ENCODE measurements at regions not wholly inside any gene's neighbourhood (a gene's known extent, or its start where the extent isn't known, plus 50 kb on each side); places are given as distances from the start of the nearest gene placed in this dataset.
"Not testable (repeated sequence)": the region's sequence is repeated elsewhere in the genome, so short reads cannot be mapped to it uniquely, and the experiment has no call there.

DNA sequence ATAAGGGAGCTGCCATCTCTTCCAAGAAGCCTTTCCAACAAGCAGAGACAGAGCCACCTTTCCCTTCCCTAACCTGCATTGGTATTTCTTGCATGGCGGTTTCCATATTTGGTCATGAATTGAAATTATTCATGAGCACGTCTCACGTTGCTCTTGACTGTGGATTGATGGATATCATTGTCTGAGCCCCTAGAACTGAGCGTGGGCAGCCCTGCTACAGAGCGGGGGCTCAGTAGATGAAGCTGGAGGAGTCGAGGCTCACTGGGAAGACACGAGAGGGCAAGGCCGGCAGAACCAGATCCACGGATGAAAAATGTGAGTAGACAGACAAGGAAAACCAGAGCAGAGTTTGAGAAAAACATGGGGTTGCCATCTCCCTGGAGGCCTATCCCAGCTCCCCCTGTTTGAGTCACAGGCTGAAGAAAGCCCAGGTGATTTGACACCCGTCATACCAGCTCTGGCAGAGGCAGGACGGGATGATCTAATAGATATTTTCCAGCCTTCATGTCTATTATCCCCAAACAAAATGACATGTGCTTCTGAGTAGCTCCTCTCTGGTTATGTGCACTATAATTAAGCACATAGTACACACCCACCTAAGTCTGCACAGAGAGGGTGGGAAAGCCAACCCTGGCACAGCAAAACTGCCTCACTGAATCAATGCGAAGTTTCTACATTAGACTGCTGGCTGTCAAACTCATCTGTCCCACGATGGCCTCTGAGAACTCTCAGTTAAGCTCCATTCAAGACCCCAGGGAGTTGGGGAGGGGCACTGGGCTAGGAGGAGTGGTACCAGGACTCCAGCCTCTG lies 363.5 kb upstream of the KLHL29 start:
- no peak for DNase-seq (ENCODE audit: low spot score)

- no peak for DNase-seq (ENCODE audit: low spot score)
Measured at GRCh38 chr2:23023722-23024121, 361.3 kb upstream of the KLHL29 start.

GRCh38 chr2:23026671-23027070 lies 358.3 kb upstream of the KLHL29 start:
- no peak for DNase-seq (ENCODE audit: low spot score)

DNA sequence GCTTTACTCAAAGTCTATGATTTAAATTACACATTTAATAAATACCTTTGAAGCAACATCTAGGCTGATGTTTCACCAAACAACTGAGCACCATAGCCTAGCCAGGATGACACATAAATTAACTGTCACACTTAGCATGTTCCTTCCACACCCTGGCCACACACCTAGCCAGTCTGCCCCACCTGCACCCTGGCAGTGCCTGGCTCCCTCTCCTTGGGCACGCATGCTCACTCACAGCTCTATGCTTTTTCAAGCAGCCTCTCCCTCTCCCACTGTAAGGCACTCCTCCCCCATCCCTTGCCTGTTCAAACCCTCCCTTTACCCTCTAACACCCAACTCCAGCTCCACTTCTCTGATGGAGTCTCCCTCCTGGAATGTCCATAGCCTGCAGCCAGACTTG lies 357.6 kb upstream of the KLHL29 start:
- no peak for DNase-seq (ENCODE audit: low spot score)

DNA sequence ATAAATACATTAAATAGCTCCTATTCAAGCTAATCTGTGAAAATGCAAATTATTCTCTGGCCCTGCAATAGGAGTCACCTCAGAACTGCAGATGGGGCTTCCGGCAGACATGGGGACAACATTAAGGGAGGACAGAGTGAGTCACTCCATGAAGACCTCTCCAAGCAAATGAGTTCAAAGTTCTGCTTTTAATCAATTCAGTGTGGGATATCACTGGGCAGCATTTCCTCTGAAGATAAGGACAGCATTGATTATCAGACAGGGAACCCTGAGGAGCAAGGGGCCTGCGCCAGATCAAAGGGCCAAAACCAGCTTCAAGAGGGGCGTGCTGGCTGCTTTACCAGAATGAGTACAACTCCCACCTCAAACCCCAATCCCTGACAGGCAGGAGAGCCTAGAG lies 356.9 kb upstream of the KLHL29 start:
- DNase-seq (ENCODE audit: low spot score), result no peak

GRCh38 chr2:23029111-23029510 lies 355.9 kb upstream of the KLHL29 start:
- DNase-seq (ENCODE audit: low spot score), result no peak

GRCh38 chr2:23029951-23030350 lies 355.0 kb upstream of the KLHL29 start:
- no peak for DNase-seq (ENCODE audit: low spot score)

GRCh38 chr2:23034996-23035395 lies 350.0 kb upstream of the KLHL29 start:
- DNase-seq (ENCODE audit: low spot score), result no peak

DNA sequence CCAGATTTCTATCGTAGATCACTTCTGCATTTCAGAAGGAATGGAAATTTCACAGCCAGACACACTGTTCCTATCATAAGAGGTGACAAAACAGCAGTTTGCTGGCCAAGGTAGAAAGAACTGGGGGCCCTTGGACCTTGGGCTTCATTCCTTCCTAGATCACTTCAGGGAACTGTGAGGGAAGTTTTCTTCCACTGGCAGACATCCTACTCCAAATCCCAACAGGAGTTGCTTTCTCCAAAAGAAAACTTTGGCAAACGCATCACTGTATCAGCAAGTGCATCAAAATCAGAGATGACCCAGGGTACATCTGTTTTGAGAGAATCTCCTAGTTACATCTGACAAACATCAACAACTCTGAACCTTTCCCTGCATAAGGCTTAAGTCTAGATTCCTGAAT lies 348.4 kb upstream of the KLHL29 start:
- no peak for DNase-seq (ENCODE audit: low spot score)

- no peak for DNase-seq (ENCODE audit: low spot score)
Measured at GRCh38 chr2:23037596-23037995, 347.4 kb upstream of the KLHL29 start.

GRCh38 chr2:23041443-23041842 lies 343.5 kb upstream of the KLHL29 start:
- no peak for DNase-seq (ENCODE audit: low spot score)

DNA sequence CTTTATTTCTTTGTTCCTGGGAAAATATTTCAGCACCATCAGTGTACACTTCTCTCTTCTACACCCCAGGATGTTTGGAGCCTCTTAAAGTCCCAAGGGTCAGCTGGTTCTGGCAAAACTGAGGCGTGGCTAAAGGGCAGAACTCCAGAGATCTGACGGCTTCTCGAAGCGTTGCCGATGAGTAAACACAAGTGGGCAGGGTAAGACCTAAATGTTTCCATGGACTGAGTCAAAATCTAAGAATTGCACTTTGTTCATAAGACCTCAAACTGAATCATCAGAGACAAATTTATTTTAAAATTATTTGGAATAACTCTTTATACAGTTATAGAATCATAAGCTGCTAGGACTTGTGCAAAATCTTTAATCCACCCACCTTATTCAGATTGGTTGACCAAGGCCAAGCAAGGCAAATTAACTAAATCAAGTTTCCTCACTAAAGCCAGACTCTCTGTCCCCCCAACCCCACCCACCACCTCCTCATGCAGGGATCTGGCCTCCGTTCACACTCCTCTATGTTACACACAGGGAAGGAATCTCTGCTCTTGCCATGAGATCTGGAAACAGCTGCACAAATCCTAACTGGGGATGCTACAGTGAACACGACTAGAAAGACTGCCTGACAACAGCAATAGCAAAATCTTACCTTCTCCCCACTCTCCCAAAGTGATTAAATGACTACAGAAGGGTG lies 342.6 kb upstream of the KLHL29 start:
- no peak for DNase-seq (ENCODE audit: low spot score)

DNA sequence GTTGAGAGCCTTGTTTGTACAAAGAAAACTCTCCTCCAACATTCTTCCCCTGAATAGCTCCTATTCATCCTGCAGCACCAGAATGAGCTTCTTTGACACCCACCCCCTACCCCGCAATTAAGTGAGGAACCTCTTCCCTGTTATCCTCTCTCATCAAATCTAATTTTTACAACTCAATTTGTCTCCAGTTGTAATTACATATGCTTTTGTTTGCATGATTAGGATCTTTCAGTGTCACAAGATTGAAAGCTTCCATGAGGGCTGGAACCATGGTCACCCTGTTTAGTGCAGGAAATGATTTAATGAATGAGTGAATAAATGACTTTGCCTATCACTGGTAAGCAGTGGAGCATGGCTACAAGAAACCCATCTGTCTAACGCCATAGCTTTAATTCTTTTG lies 334.6 kb upstream of the KLHL29 start:
- DNase-seq (ENCODE audit: low spot score), result no peak

GRCh38 chr2:23053601-23054000 lies 331.4 kb upstream of the KLHL29 start:
- no peak for DNase-seq (ENCODE audit: low spot score)

- no peak for DNase-seq (ENCODE audit: low spot score)
Measured at GRCh38 chr2:23055251-23055650, 329.7 kb upstream of the KLHL29 start.

DNA sequence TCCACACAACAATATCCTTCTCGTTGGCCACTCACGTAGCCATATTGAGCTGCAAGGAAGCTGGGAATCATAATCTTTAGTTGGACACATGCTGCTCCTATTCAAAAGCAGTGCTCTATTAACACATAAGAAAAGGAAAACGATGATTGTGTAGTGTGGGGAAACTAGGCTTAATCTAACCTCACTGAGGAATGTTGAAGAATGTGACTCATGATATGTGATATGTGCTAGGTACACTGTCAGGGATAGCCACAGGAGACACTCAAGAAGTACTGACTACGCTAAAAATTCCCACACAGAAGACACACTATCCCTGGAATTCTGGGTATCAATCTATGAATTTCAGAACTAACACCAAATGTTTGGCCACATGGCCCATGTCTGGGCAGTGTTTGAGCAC lies 328.1 kb upstream of the KLHL29 start:
- not testable (repeated sequence) for DNase-seq (ENCODE audit: low spot score)

DNA sequence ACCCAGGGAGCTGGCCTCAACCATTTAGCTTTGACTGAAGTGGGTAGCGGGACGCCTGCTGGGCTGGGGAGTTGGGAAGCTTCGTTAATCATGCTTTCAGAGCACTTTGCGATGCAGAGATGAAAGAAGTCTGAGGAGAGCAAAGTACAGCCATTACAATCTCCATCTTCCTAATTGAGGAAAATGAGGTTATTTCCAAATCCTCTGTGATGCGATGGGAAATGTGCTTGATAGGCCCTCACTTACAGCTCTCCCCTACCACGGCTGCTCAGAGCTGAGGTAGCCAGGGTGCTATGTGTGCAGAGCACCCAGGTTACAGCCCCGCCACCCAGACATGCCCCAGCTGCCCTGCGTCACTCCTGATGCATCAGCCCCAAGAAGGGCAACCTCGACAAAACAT lies 326.5 kb upstream of the KLHL29 start:
- DNase-seq (ENCODE audit: low spot score), result no peak

DNA sequence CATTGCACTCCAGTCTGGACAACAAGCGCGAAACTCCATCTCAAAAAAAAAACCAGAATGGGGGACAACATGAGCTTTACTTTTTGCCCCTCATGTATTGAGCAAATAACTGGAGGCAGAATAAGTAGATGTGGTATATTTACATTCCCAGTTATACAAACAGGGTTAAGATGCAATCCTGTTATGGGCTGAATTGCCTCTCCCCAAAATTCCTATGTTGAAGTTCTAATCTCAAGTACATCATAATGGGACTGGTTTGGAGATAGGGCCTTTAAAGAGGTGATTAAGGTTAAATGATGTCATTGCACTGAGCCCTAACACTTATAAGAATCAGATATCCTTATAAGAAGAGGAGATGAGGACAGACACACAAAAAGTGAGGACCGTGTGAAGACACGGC lies 319.8 kb upstream of the KLHL29 start:
- no peak for DNase-seq (ENCODE audit: low spot score)

DNA sequence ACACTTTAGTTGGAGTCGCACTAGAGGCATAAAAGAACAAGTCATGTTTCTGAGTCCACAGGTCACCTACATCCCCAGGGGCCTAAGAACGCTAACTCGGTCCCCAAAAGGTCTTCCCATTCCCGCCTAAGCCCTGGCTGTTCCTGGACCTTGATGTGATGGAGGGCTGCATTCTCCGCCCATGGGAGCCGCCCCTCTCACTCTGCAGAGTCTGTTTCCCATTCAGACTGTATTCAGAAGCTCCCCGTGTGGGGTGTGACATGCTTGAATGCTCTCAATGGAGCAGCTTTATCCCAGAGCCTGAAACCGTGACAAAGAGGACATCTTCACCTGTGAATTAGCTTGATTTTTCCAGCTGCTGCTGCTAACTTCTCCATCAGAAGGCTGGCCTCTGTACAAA lies 319.0 kb upstream of the KLHL29 start:
- no peak for DNase-seq (ENCODE audit: low spot score)

GRCh38 chr2:23066686-23067085 lies 318.3 kb upstream of the KLHL29 start:
- no peak for DNase-seq (ENCODE audit: low spot score)

- DNase-seq (ENCODE audit: low spot score), result no peak
Measured at GRCh38 chr2:23069156-23069555, 315.8 kb upstream of the KLHL29 start.

GRCh38 chr2:23069923-23070322 lies 315.1 kb upstream of the KLHL29 start:
- no peak for DNase-seq (ENCODE audit: low spot score)

GRCh38 chr2:23073056-23073455 lies 311.9 kb upstream of the KLHL29 start:
- DNase-seq (ENCODE audit: low spot score), result no peak

GRCh38 chr2:23073671-23074070 lies 311.3 kb upstream of the KLHL29 start:
- no peak for DNase-seq (ENCODE audit: low spot score)
